RKO (cell line): ENCODE measurements at regions not wholly inside any gene's neighbourhood (a gene's known extent, or its start where the extent isn't known, plus 50 kb on each side); places are given as distances from the start of the nearest gene placed in this dataset.

ENCODE experiments used
- DNase-seq: peaks from one replicate; pipeline ENCODE4 v3.0.0-alpha.2; 2016; ENCODE audit warnings: low spot score

- DNase-seq = no peak
Observed at GRCh38 chr1:38287547-38287946, 241.0 kb upstream of the POU3F1 start.

GRCh38 chr1:38287036-38287435 lies 240.4 kb upstream of the POU3F1 start:
- DNase-seq = no peak

GRCh38 chr1:38285807-38286530 lies 239.4 kb upstream of the POU3F1 start:
- DNase-seq = no peak

DNA sequence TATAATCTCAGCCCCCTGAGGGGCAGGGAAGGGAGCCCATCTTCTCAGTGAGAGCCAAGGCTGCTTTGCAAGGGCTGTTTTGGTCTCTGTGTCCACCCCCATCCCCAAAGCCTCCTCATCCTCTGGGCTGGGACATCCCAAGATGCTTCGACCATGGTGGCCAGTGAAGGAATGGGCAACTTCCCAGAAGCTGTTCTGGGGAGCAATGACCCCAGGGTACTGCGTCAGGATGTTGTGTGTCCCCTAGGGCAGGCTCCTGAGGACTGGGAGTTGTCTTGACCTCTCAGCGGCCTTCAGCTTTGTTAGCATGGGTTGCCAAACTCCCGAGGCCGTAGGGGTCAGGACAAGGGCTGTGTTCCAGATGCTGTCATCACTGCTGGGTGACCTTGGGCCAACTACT lies 238.4 kb upstream of the POU3F1 start:
- DNase-seq = no peak

- DNase-seq = no peak
Observed at GRCh38 chr1:38283696-38284470, 237.3 kb upstream of the POU3F1 start.

- no peak for DNase-seq
Observed at GRCh38 chr1:38279148-38279547, 232.6 kb upstream of the POU3F1 start.

DNA sequence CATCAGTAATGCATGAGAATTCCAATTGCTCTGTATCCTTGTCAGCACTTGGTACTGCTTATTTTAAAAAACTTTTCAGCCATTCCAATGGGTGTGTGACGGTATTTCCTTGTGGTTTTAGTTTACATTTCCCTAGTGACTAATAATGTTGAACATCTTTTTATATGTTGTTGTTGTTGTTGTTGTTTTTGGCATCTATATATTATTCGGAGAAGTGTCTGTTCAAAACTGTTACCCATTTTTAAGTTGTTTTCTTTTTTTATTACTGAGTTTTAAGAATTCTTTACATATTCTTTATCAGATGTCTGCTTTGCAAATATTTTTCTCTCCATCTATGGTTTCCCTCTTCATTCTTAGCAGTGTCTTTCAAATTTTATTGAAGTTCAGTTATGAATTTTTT lies 231.1 kb upstream of the POU3F1 start:
- DNase-seq = no peak

DNA sequence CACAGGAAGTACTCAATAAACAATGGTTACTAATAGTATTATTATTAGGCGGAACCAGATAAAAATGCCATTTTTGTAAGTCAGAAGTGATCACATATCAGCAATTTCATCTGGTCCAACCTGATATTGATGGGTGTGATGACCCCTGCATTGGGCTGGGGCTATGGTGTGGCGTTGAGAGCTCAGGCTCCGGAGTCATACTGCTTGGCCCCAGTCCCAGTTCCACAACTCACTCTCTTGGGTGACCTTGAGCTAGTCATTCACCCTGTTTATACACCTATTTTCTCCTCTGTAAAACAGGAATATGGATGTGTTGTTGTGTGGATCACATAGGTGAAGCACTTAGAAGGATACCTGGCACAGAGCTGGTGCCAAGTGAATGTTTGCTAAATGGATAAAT lies 229.4 kb upstream of the POU3F1 start:
- no peak for DNase-seq

DNA sequence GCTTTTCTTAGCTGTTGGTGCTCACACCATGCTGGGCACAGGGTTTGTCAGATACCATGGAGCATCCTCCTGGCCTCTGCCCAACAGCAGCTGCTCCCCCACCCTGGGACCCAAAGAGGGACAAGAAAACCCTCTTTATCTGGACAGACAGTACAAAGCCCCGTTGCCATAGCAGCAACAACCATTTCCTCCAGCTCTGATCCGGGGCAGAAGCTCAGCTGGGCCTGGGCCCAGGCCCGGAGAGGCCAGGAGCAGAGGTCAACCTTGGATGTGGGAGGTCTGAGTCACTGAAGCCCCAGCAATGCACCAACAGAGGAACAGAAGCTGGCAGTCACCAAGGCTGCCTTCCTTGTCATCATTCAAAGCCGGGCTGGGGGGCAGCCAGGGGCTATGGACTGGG lies 228.4 kb upstream of the POU3F1 start:
- no peak for DNase-seq

- no peak for DNase-seq
Observed at GRCh38 chr1:38273196-38273804, 226.7 kb upstream of the POU3F1 start.

DNA sequence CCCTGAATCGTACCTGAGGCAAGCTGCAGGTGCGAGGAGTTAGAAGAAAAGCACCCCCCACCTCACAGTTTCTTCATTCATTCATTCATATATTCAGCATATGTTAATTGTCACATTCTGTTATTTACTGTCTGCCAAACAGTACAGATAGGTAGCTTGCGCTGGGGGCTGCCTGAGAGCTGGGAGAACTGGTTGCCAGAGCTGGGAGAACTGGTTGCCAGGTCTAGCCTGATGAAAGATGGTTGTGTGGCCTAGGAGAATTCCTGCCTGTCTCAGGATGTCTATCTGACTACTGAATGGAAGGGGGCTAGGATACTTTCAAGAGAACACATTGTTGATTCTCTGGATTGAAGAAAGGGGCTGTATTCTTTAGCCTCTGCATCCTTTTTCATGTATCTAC lies 225.9 kb upstream of the POU3F1 start:
- DNase-seq = no peak

GRCh38 chr1:38270849-38271633 lies 224.4 kb upstream of the POU3F1 start:
- no peak for DNase-seq

- DNase-seq = no peak
Observed at GRCh38 chr1:38269923-38270848, 223.6 kb upstream of the POU3F1 start.

- no peak for DNase-seq
Observed at GRCh38 chr1:38268226-38268625, 221.6 kb upstream of the POU3F1 start.

GRCh38 chr1:38267037-38268036 lies 220.7 kb upstream of the POU3F1 start:
- no peak for DNase-seq

GRCh38 chr1:38266197-38266520 lies 219.6 kb upstream of the POU3F1 start:
- DNase-seq = no peak

GRCh38 chr1:38265293-38266196 lies 219.0 kb upstream of the POU3F1 start:
- no peak for DNase-seq

- DNase-seq = no peak
Observed at GRCh38 chr1:38263438-38263837, 216.8 kb upstream of the POU3F1 start.

- no peak for DNase-seq
Observed at GRCh38 chr1:38261574-38261973, 215.0 kb upstream of the POU3F1 start.
